Panc1 (cell line): ENCODE measurements at regions not wholly inside any gene's neighbourhood (a gene's known extent, or its start where the extent isn't known, plus 50 kb on each side); places are given as distances from the start of the nearest gene placed in this dataset.

Source experiments
- ATAC-seq: fragments of 200-7000 bp; cut with Tn5 transposase; 2 replicates; pipeline ENCODE4 v1.9.1; 2020; ENCODE audit warnings: mild to moderate bottlenecking, moderate library complexity
- BruUV-seq: library from RNA; stranded (reverse); fragments of 400-500 nt; replicated peaks from 2 replicates; lab custom pipeline; 2021; lab: Mats Ljungman, UMichigan
- CTCF ChIA-PET: fragments of 300-600 bp; sonication (Branson Sonifier 250); formaldehyde crosslinking; loops from one replicate; lab custom pipeline; 2022; ENCODE audit warnings: antibody characterized with exemption; lab: Charles Lee
- POLR2A ChIA-PET: fragments of 300-600 bp; sonication (Branson Sonifier 250); formaldehyde crosslinking; loops from one replicate; lab custom pipeline; 2022; ENCODE audit warnings: antibody characterized with exemption; lab: Charles Lee
- DNase-seq: peaks from one replicate; pipeline ENCODE4 v3.0.0-alpha.2; 2010; ENCODE audit warnings: low read depth, low spot score
- H3K27ac ChIP-seq: 2 replicates; pipeline ENCODE4 v1.5.1; 2011; ENCODE audit warnings: mild to moderate bottlenecking, low read length, inconsistent platforms
- H3K27me3 ChIP-seq: fragments of 200-500 bp; sonication (Bioruptor generic); 2 replicates; pipeline ENCODE4 v1.6.0; 2014; ENCODE audit warnings: low read length, inconsistent platforms; ENCODE audit not compliant: control insufficient read depth, insufficient read depth
- H3K36me3 ChIP-seq: fragments of 200-500 bp; sonication (Bioruptor generic); 2 replicates; pipeline ENCODE4 v1.5.1; 2014; ENCODE audit warnings: inconsistent platforms, mild to moderate bottlenecking, low read length, moderate library complexity; ENCODE audit not compliant: control insufficient read depth, insufficient read depth
- H3K4me1 ChIP-seq: 2 replicates; pipeline ENCODE4 v1.5.1; 2011; ENCODE audit warnings: inconsistent platforms, mild to moderate bottlenecking, low read length, moderate library complexity; ENCODE audit not compliant: control insufficient read depth, insufficient read depth
- H3K4me3 ChIP-seq, 2 experiments: 2 replicates each; pipeline ENCODE4 v1.5.1; 2011 to 2012; ENCODE audit warnings: low read depth in 2 of 2, low read length in 2 of 2, mild to moderate bottlenecking in 2 of 2, inconsistent platforms in 1 of 2, moderate library complexity in 1 of 2
- H3K9me3 ChIP-seq: fragments of 200-500 bp; sonication (Bioruptor generic); 2 replicates; pipeline ENCODE4 v1.5.1; 2014; ENCODE audit warnings: low read depth, mild to moderate bottlenecking, inconsistent platforms, low read length, moderate library complexity; ENCODE audit not compliant: control insufficient read depth, insufficient read depth
- POLR2AphosphoS5 ChIP-seq: IDR thresholded peaks from 2 replicates; pipeline ENCODE4 v1.6.1; 2012; ENCODE audit warnings: mild to moderate bottlenecking, low read depth, low read length, moderate library complexity
- REST ChIP-seq, 2 experiments: IDR thresholded peaks; 2 replicates each; pipeline ENCODE4 v1.6.1; 2011 to 2012; ENCODE audit warnings: low read depth in 2 of 2, control low read depth in 1 of 2, low read length in 1 of 2, mild to moderate bottlenecking in 1 of 2, moderate library complexity in 1 of 2; ENCODE audit not compliant: insufficient read depth in 1 of 2
- SIN3A ChIP-seq: IDR thresholded peaks from 2 replicates; pipeline ENCODE4 v1.6.1; 2012; ENCODE audit warnings: low read depth, mild to moderate bottlenecking, low read length, moderate library complexity, borderline replicate concordance; ENCODE audit not compliant: insufficient read depth
- TCF7L2 ChIP-seq: IDR thresholded peaks from 2 replicates; pipeline ENCODE4 v1.6.1; 2011; ENCODE audit warnings: mild to moderate bottlenecking, low read depth, low read length, inconsistent platforms
- in situ Hi-C: cut with HindIII; loops from 2 replicates; pipeline ENCODE4 v1.10.0; 2016; ENCODE audit warnings: low sequenced_read_pairs, low pct_unique_long_range_greater_than_20kb
- intact Hi-C: fragments of 100-400 bp; cut with micrococcal nuclease; formaldehyde crosslinking; loops from one replicate; pipeline ENCODE4 v1.10.0; 2022; ENCODE audit not compliant: unreplicated experiment
- TF ChIP-seq, protein P1 (sequence below): fragments of 450-650 bp; IDR thresholded peaks from 2 replicates; pipeline ENCODE4 v1.5.1; 2017; ENCODE audit warnings: mild to moderate bottlenecking

DNA sequence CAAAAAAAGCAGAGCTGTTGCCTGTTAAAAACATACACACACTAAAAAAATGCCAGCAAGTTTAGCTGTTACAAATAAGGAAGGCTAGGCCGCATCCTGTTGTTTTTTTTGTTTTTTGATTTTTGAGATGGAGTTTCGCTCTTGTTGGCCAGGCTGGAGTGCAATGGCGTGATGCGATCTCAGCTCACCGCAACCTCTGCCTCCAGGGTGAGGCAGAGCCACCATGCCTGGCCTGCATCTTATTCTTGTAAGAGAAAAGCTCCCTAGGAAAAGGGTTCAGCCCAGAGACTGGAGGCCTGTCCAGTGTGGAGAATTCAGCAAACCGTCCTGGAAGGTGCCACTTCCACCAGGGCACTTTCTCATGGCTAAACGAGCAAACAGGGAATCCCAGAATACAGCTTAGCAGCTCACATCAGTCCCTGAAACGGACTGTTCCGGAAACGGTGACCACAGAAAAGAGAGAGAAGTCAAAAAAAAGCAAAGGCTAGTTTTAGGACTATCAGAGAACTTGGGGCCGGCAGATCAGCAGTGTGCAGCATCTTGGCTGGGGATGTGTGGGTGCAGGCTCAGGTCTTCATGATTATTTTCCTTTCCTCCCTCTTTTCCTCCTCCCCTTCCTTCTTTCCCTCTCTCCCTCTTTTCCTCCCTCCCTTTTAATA lies 283.6 kb downstream of the AJAP1 start:
- ATAC-seq = no peak
- POLR2A ChIA-PET = no interaction called here

GRCh38 chr1:4935807-4936206 lies 281.4 kb downstream of the AJAP1 start:
- H3K27me3 ChIP-seq = no peaks in the 10 kb centered on the region
- ChIA-PET CTCF (no interaction called here), POLR2A (no interaction called here)
- in situ Hi-C loops = no loop called here
- BruUV-seq = no TSS peak
- ATAC-seq = no peak
- H3K36me3 ChIP-seq = no peaks in the 10 kb centered on the region
- no peaks in the 10 kb centered on the region for H3K9me3 ChIP-seq
- no peaks in the 10 kb centered on the region for H3K4me1 ChIP-seq
- TF ChIP-seq REST (IDR thresholded peaks at IDR 0.05; ENCODE audit: insufficient read depth in 1 of 2, low read depth in 2 of 2, low read length in 1 of 2) (no peak), TCF7L2 (no peak), SIN3A (no peak), POLR2AphosphoS5 (no peak)
- TF ChIP-seq, protein P1, sequence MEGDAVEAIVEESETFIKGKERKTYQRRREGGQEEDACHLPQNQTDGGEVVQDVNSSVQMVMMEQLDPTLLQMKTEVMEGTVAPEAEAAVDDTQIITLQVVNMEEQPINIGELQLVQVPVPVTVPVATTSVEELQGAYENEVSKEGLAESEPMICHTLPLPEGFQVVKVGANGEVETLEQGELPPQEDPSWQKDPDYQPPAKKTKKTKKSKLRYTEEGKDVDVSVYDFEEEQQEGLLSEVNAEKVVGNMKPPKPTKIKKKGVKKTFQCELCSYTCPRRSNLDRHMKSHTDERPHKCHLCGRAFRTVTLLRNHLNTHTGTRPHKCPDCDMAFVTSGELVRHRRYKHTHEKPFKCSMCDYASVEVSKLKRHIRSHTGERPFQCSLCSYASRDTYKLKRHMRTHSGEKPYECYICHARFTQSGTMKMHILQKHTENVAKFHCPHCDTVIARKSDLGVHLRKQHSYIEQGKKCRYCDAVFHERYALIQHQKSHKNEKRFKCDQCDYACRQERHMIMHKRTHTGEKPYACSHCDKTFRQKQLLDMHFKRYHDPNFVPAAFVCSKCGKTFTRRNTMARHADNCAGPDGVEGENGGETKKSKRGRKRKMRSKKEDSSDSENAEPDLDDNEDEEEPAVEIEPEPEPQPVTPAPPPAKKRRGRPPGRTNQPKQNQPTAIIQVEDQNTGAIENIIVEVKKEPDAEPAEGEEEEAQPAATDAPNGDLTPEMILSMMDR = no peak
- no peak overlapping the region for H3K4me3 ChIP-seq
- intact Hi-C loops = no loop called here
- DNase-seq = no peak
- H3K27ac ChIP-seq = no peak overlapping the region

More for the DNA sequence above, 283.6 kb downstream of the AJAP1 start:
- Histone ChIP-seq H3K27ac (no peak overlapping the region), H3K36me3 (no peaks in the 10 kb centered on the region), H3K9me3 (no peaks in the 10 kb centered on the region), H3K4me1 (no peaks in the 10 kb centered on the region), H3K4me3 (no peak overlapping the region), H3K27me3 (no peaks in the 10 kb centered on the region)
- CTCF ChIA-PET = no interaction called here
- no peak for TF ChIP-seq SIN3A
- no peak for TF ChIP-seq REST (IDR thresholded peaks at IDR 0.05; ENCODE audit: insufficient read depth in 1 of 2, low read depth in 2 of 2, low read length in 1 of 2)
- no peak for TF ChIP-seq POLR2AphosphoS5
- no peak for TF ChIP-seq TCF7L2
- TF ChIP-seq, protein P1 = no peak
- intact Hi-C loops = no loop called here
- BruUV-seq = no TSS peak
- in situ Hi-C loops = no loop called here
- no peak for DNase-seq
